IPS-NIHi7 (cell line): ENCODE measurements at regions not wholly inside any gene's neighbourhood (a gene's known extent, or its start where the extent isn't known, plus 50 kb on each side); places are given as distances from the start of the nearest gene placed in this dataset.
A peak's percentile ranks its signal among the peaks of the same experiment; 100 is the strongest.

Experiments used
- DNase-seq: peaks from one replicate; pipeline ENCODE4 v3.0.0; 2012; ENCODE audit warnings: mixed read lengths; ENCODE audit errors: extremely low spot score

DNA sequence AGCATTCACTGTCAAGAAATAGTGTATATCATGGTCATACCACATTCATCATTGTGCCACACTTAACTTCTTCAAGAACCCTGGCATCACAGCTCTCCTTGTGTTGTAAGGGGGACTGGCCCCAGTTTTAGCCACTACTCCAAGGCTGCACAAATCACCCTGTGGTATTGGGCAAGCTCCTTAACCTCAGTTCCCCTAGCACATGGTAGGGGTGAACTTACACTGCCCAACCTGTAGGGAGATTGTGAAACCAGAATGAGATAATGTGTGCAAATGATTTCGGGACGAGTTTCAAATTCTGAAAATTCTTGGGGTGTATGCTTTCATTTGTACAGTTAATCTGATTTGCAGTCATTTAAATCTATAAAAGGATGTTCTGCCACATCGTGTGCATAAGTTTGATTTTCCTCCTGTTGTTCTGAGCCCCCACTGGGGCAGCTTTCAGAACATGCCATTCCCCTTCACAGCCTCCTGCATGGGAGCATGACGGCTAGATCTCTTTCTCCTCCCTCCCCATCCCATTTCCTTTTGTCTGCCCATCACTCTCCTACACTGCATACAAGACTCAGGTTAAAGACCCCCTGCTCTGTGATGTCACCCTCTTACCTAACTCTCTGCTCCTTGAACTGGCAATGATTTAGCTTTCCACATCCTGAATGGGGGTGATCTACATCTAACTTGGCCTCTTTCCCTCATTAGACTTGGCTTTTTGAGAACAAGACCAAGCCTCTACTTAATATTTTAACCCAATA lies 290.3 kb downstream of the CHRM3 start:
- no peak for DNase-seq

DNA sequence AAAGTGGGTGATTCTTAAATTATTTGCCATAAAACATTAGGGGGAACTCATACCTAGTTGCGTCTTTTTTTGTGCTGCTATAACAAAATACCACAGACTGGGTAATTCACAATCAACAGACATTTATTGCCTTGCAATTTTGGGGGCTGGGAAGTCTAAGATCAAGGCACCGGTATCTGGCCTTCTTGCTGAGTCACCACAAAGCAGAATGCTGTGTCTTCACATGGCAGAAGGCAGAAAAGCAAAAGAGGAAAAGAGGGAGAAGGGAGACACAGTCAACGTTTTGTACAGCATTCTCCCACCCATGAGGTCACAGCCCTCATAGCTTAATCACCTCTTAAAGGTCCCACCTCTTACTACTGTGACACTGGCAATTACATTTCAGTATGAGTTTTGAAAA lies 291.0 kb downstream of the CHRM3 start:
- no peak for DNase-seq

DNA sequence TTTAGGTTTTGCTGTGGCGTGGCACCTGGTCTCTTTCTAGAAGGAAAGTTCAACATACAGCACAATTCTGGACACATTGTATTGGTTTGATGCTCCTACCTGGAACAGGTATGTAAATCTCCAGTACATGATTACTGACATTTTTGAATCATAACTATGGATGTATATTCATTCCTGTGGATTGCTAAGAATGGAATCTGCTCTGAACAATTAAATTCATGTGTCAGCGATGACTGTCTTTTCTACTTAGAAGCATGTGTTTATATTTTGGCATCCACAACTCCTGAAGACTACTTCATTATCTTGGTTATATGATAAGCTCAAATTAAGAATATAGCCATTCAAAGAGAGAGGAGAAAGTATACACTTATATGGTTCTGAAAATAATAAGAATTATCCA lies 291.8 kb downstream of the CHRM3 start:
- no peak for DNase-seq

DNA sequence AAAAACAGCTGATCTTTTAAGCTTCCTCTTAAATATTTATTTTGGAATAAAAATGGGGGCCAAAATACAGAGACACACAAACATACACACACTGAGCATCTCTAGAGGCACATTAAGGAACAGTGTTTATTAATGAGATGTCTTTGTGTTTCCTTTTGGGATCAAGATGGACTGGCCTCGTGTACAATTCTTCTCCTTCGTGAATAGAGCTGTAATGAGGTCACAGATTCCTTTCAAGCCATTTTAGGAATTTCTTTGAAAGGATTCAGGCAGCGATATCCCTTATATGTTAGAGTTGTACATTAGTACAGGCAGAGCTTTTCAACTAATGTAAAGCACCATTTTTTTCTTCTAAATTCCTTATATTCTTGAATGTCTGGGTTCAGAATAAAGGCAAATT lies 295.7 kb downstream of the CHRM3 start:
- no peak for DNase-seq

DNA sequence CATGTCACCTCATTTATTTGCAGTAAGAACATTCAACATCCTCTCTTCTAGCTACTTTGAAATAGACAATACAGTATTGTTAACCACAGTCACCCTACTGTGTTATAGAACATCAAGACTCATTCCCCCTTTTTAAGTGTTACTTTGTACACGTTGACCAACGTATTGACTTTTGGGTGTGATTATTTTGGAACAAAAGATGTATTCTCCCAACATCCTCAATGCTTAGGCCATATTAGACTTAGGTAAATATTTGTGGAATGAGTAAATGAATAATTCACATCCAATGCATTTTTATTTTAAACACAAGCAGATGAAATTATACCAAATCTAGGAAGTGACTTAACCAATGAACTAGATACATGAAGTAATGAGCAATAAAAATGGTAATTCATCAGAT lies 296.6 kb downstream of the CHRM3 start:
- no peak for DNase-seq

DNA sequence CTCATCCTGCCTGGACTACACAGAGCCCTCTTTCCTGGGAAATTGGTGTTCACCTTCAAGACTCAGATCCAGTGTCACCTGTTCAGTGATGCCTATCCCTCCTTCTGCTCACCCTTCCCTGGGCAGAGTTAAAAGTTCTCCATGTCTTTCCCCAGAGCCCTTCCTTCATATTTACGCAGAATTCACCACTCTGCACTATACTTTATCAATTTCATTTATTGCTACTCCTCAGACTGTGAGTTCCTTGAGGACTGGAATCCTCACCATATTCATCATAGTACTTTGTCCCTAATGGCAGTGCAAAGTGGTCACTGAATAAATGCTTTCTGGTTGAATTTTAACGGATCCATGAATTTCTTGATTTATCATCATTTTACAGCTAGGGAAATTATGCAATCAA lies 300.0 kb downstream of the CHRM3 start:
- DNase-seq = no peak

DNA sequence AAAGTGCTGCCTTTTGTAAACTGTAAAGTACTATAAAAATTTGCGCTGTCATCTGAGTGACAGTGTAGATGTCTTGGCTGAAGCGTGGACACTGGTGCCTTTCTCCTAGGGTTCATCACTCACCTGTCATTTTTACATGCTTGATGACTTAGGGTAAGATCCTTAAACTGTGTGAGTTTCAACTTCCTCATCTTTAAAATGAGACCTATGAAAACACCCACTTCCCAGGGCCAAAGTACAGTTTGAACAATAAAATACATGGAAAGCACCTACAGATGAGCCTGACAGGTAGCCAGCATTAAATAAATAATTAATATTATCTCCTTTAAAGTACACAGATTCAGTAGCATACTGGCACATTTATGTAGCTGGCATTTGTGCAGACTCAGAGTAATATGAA lies 309.9 kb downstream of the CHRM3 start:
- no peak for DNase-seq

DNA sequence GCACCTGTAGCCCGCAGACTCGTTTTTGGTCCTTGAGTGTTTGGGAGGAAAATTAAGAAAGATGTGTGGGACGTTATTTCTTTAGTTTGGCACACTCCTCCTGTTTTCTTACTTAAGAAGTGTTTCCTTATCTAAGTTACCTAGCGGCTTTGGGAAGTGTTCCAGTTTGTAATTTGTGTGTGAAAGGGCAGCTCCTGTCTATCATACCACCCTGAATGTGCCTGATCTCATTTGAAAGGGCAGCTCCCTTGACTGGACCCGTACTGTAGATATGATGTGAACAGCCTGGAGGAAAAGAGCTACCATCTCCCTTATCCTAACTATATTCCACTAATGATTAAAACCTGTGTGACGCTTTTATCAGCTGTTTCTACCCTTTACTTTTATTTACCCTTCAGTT lies 314.3 kb downstream of the CHRM3 start:
- DNase-seq = no peak

DNA sequence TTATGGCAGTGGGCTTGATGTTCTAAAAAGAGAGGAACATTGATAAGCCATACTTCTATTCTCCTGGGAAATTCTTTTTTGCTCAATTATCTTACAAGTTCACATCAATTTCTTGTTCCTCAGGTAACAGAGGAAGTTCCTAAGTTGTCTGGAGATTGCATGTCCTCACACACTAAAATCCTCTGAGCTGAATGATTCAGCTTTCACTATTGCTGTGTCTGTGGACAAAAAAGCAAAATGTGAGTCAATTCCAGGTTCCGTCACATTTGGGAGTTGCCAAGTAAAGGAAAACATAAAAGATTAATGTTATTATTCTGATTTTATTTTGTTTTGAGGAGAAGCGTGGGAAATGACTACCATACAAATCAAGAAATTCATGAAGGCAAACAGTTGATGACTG lies 316.7 kb downstream of the CHRM3 start:
- DNase-seq = no peak

DNA sequence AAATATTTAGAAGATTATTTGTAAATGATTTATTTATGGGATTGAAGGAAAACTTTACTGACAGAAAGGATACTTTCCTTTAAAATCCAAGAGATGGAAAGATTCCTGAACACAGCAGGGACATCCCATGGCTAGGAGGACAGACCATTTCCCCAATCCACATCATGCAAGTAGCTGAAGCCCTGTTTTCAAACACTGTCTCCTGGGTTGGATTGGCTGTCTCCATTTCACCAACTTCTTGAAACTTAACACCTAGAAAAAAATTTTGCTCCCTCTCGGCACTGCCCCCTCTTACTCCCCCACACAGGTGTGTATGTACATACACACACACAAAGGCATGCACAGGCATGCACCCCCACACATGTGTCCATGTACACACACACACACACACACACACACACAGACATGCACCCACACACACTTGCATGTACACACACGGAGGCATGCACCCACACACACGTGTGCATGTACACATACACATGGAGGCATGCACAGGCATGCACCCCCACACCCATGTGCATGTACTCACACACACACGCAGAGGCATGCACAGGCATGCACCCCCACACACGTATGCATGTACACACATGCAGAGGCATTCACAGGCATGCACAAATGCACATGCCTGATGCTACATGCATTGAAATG lies 320.0 kb downstream of the CHRM3 start:
- DNase-seq = peak; percentile 30

DNA sequence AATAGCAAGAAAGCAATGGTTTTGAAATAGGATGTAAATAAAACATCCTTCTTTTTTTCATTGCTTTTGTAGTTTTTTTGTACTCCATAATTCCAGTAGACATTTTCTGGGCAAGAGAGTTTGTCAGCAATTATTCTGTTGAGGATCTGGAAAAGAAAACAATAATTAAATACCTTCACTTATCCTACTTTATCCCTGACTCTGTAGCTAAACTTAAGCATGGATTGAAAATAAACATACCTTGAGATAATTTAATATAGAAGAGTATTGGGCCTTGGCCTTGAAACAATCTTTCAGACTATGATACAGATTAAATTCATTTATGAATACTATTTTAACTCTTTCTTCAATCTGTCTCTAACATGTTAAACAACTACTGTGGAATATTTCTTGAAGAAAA lies 321.2 kb downstream of the CHRM3 start:
- no peak for DNase-seq

DNA sequence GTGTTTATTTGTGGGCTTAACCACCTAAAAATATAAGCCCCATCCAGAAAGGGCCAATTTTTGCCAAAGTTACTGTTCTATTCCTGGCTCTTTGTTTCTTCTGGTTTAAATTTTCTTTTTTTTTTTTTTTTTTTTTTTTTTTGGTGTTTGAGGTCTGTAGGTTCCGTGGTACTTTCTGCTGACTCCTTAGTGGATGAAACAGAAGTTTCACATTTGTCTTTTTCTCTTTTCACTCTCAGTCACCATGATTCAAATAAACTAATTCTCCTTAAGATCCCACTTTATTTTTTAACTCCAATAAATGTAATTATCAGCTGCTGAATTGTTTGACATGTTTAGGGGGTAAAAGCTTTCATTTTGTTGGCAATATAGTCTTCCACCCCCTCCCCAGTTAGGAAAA lies 322.3 kb downstream of the CHRM3 start:
- DNase-seq = no peak

DNA sequence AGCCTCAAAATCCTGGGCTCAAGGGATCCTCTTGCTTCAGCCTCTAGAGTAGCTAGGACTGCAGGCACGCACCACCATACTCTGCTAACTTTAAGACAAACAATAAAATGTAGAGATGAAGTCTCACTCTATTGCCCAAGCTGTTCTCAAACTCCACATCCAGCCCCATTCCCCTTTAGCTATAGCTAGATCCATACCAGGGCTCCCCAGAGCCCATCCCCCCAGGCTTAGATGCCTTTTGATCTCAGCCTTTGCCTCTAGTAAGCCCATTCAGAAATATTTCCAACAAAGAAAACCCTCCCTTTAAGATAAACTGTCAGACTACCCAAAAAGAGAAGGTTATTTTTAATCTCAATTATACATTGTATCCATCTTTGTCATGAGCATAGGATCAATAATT lies 325.4 kb downstream of the CHRM3 start:
- peak; percentile 31 for DNase-seq

DNA sequence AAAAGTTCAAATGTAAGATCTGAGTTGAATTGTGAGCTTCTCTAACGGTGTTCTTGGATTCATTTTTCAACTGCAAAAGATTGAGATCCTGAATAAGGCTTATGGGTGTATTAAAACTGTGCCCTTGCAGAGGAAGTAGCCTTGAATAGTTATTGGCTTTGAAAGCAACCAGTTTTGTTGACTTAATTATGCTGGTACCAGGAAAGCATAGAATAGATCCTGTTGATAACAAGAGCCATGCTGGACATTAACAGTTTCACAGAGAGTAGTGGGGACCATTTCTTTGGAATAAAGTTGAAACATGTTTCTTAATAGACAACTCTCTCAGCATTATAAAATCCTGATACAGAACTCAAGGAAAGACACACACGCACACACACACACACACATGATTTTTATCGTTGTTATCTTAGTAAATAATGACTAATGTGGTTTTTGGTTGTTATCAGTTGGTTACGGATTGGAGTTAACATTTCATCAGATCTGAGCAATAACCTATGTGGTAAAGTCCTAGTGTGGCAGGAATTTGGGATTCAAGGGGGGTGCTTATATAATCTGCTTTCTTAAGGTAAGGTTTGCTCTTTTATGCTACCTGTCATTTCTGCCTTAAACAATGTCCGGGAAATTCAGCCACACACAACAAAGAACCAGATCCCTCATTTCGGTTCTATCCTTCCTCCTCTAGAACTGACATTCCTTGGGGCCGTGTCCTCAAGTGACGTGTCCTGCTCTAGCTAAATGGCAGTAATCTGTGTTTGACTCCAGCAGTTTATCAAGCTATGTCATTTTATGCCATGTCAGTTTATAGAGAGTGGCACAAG lies 330.9 kb downstream of the CHRM3 start:
- no peak for DNase-seq

DNA sequence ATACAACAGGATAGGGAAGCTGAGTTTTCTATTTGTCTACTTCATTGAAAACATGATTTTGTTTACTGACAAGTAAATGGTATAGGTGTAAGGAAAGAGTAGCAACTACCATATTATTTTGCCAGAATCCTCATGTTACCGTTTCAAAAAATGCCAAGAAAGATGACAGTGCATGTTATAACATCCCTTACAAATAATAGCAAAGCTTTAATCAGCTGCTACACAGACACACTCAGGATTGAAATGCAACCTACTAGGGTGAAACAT lies 331.5 kb downstream of the CHRM3 start:
- DNase-seq = no peak

DNA sequence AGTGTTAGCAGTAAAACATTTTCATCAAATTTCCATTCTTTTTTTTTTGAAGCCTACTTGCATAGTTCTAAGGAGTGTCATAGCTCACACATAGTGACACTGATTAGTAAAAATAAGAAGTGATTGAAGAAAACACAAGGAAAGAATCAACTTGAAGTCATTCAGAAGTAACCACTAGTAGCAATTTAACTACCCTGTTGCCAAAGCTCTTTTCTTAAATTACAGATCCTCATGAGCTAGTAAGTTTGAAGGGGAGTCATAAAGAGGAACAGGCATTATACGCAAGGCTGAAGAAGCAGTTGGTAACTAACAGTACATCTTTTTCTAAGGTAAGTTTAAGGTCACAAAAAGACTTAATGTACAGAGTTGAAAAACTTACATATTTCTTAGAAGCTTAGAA lies 332.2 kb downstream of the CHRM3 start:
- DNase-seq = no peak

DNA sequence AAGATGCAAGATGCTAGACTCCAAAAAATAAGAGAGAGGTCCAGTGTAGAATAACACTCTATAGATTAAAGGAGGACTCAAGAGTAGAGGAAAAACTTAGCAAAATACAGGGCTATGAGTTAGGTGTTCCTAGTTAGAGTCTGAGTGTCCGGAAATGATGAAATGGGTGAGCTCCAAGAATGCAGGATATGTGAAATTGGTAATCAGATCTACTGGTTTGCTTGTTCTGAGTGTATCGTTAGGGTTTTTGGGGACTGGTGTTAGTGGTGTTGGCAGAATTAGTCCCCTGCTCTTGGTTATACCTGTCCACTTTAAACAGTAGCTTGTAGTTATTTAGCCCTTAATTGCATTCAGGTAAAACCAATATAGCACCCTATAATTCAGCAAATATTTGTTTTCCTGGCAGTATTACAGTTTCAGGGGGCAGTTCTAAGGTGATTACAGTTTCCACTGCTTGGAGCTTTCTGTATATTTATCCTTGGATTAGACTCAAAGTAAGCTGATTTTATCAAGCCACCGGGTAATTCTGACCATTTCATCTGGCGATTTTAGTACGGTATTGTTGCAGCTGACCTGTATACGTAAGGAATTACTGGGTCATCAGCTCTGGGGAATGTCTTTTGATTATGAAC lies 332.7 kb downstream of the CHRM3 start:
- no peak for DNase-seq

DNA sequence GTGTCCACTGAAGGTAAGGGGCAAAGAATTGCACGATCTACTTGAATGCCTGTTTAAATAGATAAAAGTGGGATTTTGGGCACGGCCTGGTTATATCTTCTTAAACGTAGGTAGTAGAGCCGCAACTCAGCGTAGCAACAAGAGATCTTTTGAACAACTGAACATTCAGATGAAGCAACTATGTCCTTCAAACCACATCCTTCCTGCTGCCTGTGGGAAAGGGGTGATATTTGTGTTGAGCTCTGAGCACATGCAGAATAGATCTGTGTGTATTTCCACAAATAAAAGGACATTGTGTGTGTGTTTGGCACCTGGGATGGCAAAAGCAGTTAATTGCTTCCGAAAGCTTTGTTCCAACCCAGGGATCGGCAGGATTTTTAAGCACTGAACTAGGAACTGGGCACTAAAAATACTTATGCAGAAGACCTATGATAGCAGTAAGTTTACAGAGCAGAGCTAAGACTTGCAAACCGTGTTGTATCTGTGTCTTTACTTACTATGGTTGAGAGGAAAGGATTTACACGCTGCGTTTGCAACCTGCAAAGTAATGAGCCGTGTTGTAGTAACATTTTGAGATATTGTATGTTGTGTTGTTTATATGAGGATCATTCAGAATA lies 333.4 kb downstream of the CHRM3 start:
- no peak for DNase-seq

DNA sequence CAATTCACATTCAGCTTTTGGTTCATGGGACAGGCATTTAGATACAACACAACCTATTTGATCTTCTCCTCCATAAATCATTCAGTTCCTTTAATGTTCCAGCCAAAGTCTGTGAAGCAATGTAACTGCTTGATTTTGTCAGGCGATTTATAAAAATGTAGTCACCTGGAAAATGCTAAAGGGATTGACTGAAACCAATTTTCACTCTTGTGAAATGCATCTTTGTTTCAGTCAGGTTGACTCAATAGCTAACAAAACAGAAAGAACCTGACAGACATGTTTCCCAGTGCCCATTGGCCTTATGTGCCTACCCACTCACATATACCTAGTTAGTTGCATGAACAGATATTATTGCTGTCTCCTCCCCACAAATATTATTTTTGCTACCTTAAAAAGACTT lies 335.7 kb downstream of the CHRM3 start:
- DNase-seq = no peak

DNA sequence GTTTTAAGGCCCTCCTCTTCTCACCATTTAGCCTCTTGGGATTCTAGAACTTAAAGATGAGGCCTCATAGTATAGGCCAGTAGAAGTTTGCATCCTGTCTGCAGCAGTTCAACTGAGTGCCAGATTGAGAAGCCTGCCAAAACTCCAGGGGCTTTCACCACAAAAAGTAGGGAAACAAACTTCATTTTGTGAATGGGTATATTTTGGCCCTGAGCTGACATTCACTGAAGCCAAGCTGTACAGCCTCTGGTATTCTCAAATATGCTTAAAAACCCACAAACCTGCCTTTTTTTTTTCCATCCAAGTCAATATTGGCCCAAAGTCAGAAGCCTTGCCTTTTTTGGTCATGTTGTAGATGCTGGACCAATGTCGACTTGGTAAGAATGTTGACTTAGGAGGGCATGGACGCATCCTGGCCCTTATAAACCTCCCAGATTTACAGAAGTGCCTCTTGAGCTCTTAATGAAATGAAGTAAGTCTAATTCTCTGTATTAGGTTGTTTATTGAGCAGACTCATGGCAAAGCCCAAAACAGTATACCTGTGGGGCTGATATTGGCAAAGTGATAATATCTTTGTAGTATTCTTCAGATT lies 337.5 kb downstream of the CHRM3 start:
- DNase-seq = no peak

DNA sequence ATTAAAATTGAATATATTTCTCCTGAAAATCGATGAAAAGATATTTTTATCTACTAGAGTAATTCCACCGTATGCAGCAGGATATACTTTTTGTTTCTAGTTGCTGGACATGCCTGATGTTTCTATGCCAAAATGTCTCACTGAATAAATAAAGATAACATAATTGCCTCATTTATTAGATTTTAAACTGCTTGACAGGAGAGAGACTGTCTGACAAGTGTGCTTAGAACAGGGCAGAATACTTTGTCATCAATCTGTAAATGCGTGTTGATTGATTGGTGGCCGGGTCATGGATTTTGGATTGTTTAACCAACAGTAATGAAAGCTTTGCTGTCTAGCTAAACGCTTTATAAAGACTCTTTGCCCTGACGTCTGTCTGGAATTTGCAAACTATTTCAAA lies 339.0 kb downstream of the CHRM3 start:
- no peak for DNase-seq

DNA sequence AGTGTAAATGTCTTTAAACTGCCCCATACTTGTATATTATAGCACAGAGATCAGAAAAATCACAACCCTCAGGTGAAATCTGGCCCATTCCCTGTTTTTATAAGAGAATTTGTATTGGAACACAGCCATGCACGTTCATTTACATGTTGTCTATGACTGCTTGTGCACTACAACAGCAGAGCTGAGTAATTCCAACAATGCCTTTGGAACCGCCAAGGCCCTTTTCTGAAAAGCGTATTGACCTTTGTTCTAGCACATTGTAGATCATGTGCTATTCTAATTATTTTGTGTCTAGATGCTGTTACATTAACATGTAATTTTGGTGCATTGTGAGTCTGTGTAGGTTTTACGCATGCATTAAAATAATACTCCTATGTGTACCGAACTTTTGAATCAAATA lies 339.6 kb downstream of the CHRM3 start:
- no peak for DNase-seq
